ENCODE measurements at regions not wholly inside any gene's neighbourhood (a gene's known extent, or its start where the extent isn't known, plus 50 kb on each side); places are given as distances from the start of the nearest gene placed in this dataset.

GRCh38 chrX:3545901-3546300, 167.5 kb downstream of the PRKX start:
- Histone ChIP-seq H3K9me3 (ENCODE audit: control insufficient read depth, insufficient read depth, low read depth, low read length) (no peaks in the 10 kb centered on the region), H3K36me3 (ENCODE audit: control insufficient read depth in 2 of 2, insufficient read depth in 1 of 2, low read length in 2 of 2) (no peaks in the 10 kb centered on the region), H3K4me3 (ENCODE audit: low read depth, low read length) (no peak overlapping the region), H3K27ac (ENCODE audit: extremely low read depth, low read depth, low read length) (no peak overlapping the region), H3K4me1 (ENCODE audit: control insufficient read depth, insufficient read depth, low read length) (no peaks in the 10 kb centered on the region)
- no peak for TF ChIP-seq TRIM28 (IDR thresholded peaks at IDR 0.05; ENCODE audit: borderline replicate concordance, low read length)
- TF ChIP-seq ZNF426 (tag by site-specific recombination; IDR thresholded peaks at IDR 0.05): no peak
- no peak for TF ChIP-seq YY1 (tag by site-specific recombination; IDR thresholded peaks at IDR 0.05)
- no peak for TF ChIP-seq ZNF514 (tag by site-specific recombination; IDR thresholded peaks at IDR 0.05)
- no peak for TF ChIP-seq ZNF549 (tag by site-specific recombination; IDR thresholded peaks at IDR 0.05)
- TF ChIP-seq, protein P1, sequence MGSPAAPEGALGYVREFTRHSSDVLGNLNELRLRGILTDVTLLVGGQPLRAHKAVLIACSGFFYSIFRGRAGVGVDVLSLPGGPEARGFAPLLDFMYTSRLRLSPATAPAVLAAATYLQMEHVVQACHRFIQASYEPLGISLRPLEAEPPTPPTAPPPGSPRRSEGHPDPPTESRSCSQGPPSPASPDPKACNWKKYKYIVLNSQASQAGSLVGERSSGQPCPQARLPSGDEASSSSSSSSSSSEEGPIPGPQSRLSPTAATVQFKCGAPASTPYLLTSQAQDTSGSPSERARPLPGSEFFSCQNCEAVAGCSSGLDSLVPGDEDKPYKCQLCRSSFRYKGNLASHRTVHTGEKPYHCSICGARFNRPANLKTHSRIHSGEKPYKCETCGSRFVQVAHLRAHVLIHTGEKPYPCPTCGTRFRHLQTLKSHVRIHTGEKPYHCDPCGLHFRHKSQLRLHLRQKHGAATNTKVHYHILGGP (tag by site-specific recombination; IDR thresholded peaks at IDR 0.05): no peak
- no peak for TF ChIP-seq ZBTB20 (tag by site-specific recombination; IDR thresholded peaks at IDR 0.05)
- ChIA-PET POLR2A (no interaction called here), CTCF (no interaction called here)

DNA sequence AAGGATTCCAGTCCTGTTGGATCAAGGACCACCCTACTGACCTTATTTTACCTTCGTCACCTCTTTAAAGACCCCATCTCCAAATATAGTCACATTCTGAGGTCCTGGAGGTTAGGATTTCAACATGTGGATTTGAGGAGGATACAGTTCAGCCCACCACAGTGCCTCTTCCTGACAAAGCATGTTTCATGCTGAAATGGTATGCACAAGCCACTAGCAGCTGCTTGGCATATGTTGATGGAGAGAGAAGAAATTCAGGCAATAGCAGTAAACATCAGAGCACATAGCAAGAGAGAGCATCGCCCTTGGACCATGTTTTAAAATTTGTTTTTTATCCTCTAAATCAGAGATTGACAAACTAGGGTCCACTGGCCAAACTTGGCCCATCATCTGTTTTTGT, 172.1 kb downstream of the PRKX start:
- Histone ChIP-seq H3K4me3 (ENCODE audit: low read depth, low read length) (no peak overlapping the region), H3K27ac (ENCODE audit: extremely low read depth, low read depth, low read length) (no peak overlapping the region), H3K9me3 (ENCODE audit: control insufficient read depth, insufficient read depth, low read depth, low read length) (no peaks in the 10 kb centered on the region), H3K36me3 (ENCODE audit: control insufficient read depth in 2 of 2, insufficient read depth in 1 of 2, low read length in 2 of 2) (no peaks in the 10 kb centered on the region), H3K4me1 (ENCODE audit: control insufficient read depth, insufficient read depth, low read length) (no peaks in the 10 kb centered on the region)
- POLR2A ChIA-PET: no interaction called here
- no peak for TF ChIP-seq KLF16 (tag by site-specific recombination; IDR thresholded peaks at IDR 0.05)
- TF ChIP-seq ZNF555 (tag by site-specific recombination; conservative IDR thresholded peaks at IDR 0.05): no peak
- TF ChIP-seq ZNF677 (tag by site-specific recombination; IDR thresholded peaks at IDR 0.05): no peak
- TF ChIP-seq ZFP41 (tag by site-specific recombination; IDR thresholded peaks at IDR 0.05; ENCODE audit: borderline replicate concordance): no peak
- TF ChIP-seq ZNF157 (tag by site-specific recombination; IDR thresholded peaks at IDR 0.05): no peak
- no peak for TF ChIP-seq ZBTB49 (tag by site-specific recombination; IDR thresholded peaks at IDR 0.05; ENCODE audit: low read depth)
- TF ChIP-seq, protein P2, sequence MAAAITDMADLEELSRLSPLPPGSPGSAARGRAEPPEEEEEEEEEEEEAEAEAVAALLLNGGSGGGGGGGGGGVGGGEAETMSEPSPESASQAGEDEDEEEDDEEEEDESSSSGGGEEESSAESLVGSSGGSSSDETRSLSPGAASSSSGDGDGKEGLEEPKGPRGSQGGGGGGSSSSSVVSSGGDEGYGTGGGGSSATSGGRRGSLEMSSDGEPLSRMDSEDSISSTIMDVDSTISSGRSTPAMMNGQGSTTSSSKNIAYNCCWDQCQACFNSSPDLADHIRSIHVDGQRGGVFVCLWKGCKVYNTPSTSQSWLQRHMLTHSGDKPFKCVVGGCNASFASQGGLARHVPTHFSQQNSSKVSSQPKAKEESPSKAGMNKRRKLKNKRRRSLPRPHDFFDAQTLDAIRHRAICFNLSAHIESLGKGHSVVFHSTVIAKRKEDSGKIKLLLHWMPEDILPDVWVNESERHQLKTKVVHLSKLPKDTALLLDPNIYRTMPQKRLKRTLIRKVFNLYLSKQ (tag by site-specific recombination; IDR thresholded peaks at IDR 0.05; ENCODE audit: borderline replicate concordance): no peak
- no peak for TF ChIP-seq IKZF3 (tag by site-specific recombination; IDR thresholded peaks at IDR 0.05)
- CTCF ChIA-PET: no interaction called here

DNA sequence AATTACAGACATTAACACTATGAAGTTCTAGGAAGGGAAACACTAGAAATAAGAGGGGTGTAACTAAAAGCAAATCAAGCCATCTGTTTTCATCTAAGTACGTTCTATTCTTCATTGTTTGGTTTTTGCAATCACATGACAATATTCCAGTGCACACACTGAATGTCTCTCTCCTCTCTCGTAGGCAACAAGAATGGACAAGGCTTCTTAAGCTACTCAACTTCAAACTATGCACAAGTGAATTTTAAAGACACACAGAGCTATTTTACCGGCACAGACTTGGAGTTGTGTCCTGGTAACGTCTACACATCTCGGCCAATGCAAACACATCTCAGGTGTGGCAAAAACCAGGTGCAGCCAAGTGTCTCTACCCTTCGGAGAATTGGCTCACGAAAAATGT, 173.3 kb downstream of the PRKX start:
- Histone ChIP-seq H3K27ac (ENCODE audit: extremely low read depth, low read depth, low read length) (no peak overlapping the region), H3K36me3 (ENCODE audit: control insufficient read depth in 2 of 2, insufficient read depth in 1 of 2, low read length in 2 of 2) (no peaks in the 10 kb centered on the region), H3K4me3 (ENCODE audit: low read depth, low read length) (no peak overlapping the region), H3K9me3 (ENCODE audit: control insufficient read depth, insufficient read depth, low read depth, low read length) (no peaks in the 10 kb centered on the region), H3K4me1 (ENCODE audit: control insufficient read depth, insufficient read depth, low read length) (no peaks in the 10 kb centered on the region)
- ChIA-PET POLR2A (no interaction called here), CTCF (no interaction called here)
- TF ChIP-seq ZNF654 (tag by site-specific recombination; IDR thresholded peaks at IDR 0.05; ENCODE audit: low read depth): no peak
- TF ChIP-seq ZNF221 (tag by site-specific recombination; IDR thresholded peaks at IDR 0.05; ENCODE audit: borderline replicate concordance): no peak
- no peak for TF ChIP-seq SETDB1 (IDR thresholded peaks at IDR 0.05; ENCODE audit: insufficient read length, low read length)
- no peak for TF ChIP-seq ZBTB8A (tag by site-specific recombination; IDR thresholded peaks at IDR 0.05)
- no peak for TF ChIP-seq ZNF391 (tag by site-specific recombination; IDR thresholded peaks at IDR 0.05; ENCODE audit: borderline replicate concordance, low read depth)
- TF ChIP-seq ZNF747 (tag by site-specific recombination; IDR thresholded peaks at IDR 0.05): no peak
- TF ChIP-seq ZNF2 (tag by site-specific recombination; IDR thresholded peaks at IDR 0.05): no peak
- no peak for TF ChIP-seq ZFP3 (tag by site-specific recombination; IDR thresholded peaks at IDR 0.05; ENCODE audit: low read depth)
- no peak for TF ChIP-seq OVOL3 (tag by site-specific recombination; IDR thresholded peaks at IDR 0.05)
- no peak for TF ChIP-seq GLI4 (tag by site-specific recombination; IDR thresholded peaks at IDR 0.05)
